Endothelial cell of umbilical vein (primary cell): ENCODE measurements at regions not wholly inside any gene's neighbourhood (a gene's known extent, or its start where the extent isn't known, plus 50 kb on each side); places are given as distances from the start of the nearest gene placed in this dataset.
"Not testable (repeated sequence)": the region's sequence is repeated elsewhere in the genome, so short reads cannot be mapped to it uniquely, and the experiment has no call there.

Source experiments
- BruUV-seq: library from RNA; stranded (reverse); fragments of 400-500 nt; replicated peaks from 2 replicates; lab custom pipeline; 2021; lab: Mats Ljungman, UMichigan
- CTCF ChIA-PET: fragments of 300-600, 350-600 bp; sonication (Branson Sonifier 250); formaldehyde crosslinking; loops from one replicate; lab custom pipeline; 2021; ENCODE audit warnings: antibody characterized with exemption, inconsistent platforms; lab: Charles Lee
- POLR2A ChIA-PET: fragments of 300-600, 350-600 bp; sonication (Branson Sonifier 250); formaldehyde crosslinking; loops from one replicate; lab custom pipeline; 2021; ENCODE audit warnings: antibody characterized with exemption, inconsistent platforms; lab: Charles Lee
- DNase-seq: peaks from one replicate; pipeline ENCODE4 v3.0.0-alpha.2; 2011; ENCODE audit warnings: low read depth, low spot score
- FAIRE-seq: peaks from 2 replicates; lab custom pipeline; 2011; peaks lifted over from hg19 to GRCh38; lab: Jason Lieb, UNC
- H2AFZ ChIP-seq: 2 replicates; pipeline ENCODE4 v1.6.0; 2012; ENCODE audit warnings: low read depth, low read length, control low read depth, inconsistent platforms
- H3K27ac ChIP-seq: 2 replicates; pipeline ENCODE4 v1.5.1; 2011; ENCODE audit warnings: low read depth, mild to moderate bottlenecking, control low read depth, low read length, moderate library complexity; ENCODE audit not compliant: insufficient read depth
- H3K27me3 ChIP-seq, 2 experiments: 2 replicates each; pipeline versions ENCODE4 v1.6.0 to v1.6.1; 2011; ENCODE audit warnings: low read length in 2 of 2, mixed read lengths in 1 of 2; ENCODE audit not compliant: control insufficient read depth in 2 of 2, insufficient read depth in 2 of 2
- H3K36me3 ChIP-seq, 2 experiments: 2 replicates in 1 of 2; 3 replicates in 1 of 2; pipeline ENCODE4 v1.5.1; 2011; ENCODE audit warnings: low read length in 2 of 2, mild to moderate bottlenecking in 1 of 2, moderate library complexity in 1 of 2; ENCODE audit not compliant: control insufficient read depth in 2 of 2, insufficient read depth in 2 of 2; ENCODE audit errors: extremely low read depth in 1 of 2
- H3K4me1 ChIP-seq: 3 replicates; pipeline ENCODE4 v1.5.1; 2011; ENCODE audit warnings: mild to moderate bottlenecking, low read length; ENCODE audit not compliant: control insufficient read depth, insufficient read depth; ENCODE audit errors: extremely low read depth
- H3K4me2 ChIP-seq: 2 replicates; pipeline ENCODE4 v1.6.1; 2011; ENCODE audit warnings: low read length, control low read depth, mixed read lengths; ENCODE audit not compliant: insufficient read depth
- H3K4me3 ChIP-seq, 3 experiments: fragments of 200-600 bp in 1 of 3; sonication (generic), shearing (Covaris generic) in 1 of 3; replicated peaks in 1 of 3; 2 replicates each; pipeline ENCODE4 v1.5.1; 2011 to 2016; ENCODE audit warnings: control low read depth in 3 of 3, low read length in 3 of 3, mild to moderate bottlenecking in 2 of 3, inconsistent platforms in 1 of 3, low read depth in 1 of 3, moderate library complexity in 1 of 3; ENCODE audit not compliant: insufficient read depth in 1 of 3
- H3K79me2 ChIP-seq: 2 replicates; pipeline ENCODE4 v1.6.0; 2012; ENCODE audit warnings: low read length, inconsistent platforms; ENCODE audit not compliant: control insufficient read depth, insufficient read depth
- H3K9ac ChIP-seq: replicated peaks from 2 replicates; pipeline ENCODE3; 2011; ENCODE audit warnings: low read length, control low read depth; ENCODE audit not compliant: insufficient read depth; ENCODE audit errors: extremely low read depth
- H3K9me1 ChIP-seq: replicated peaks from 3 replicates; pipeline ENCODE4 v1.6.0; 2011; ENCODE audit warnings: mild to moderate bottlenecking, low read length; ENCODE audit not compliant: control insufficient read depth, insufficient read depth; ENCODE audit errors: extremely low read depth
- H3K9me3 ChIP-seq: replicated peaks from 2 replicates; pipeline ENCODE4 v1.5.1; 2012; ENCODE audit warnings: low read length, inconsistent platforms; ENCODE audit not compliant: control insufficient read depth, insufficient read depth
- H4K20me1 ChIP-seq: replicated peaks from 2 replicates; pipeline ENCODE3; 2011; ENCODE audit warnings: mild to moderate bottlenecking, low read length; ENCODE audit not compliant: control insufficient read depth, insufficient read depth; ENCODE audit errors: extremely low read depth
- CTCF ChIP-seq, 2 donors: IDR thresholded peaks; 1 replicate in 1 of 2; 2 replicates in 1 of 2; pipeline ENCODE4 v1.5.1; 2011; ENCODE audit warnings: low read length in 2 of 2, mild to moderate bottlenecking in 2 of 2, moderate library complexity in 2 of 2, control low read depth in 1 of 2, inconsistent platforms in 1 of 2, low read depth in 1 of 2; ENCODE audit not compliant: insufficient read depth in 1 of 2; ENCODE audit errors: extremely low read depth in 1 of 2
- EZH2 ChIP-seq: IDR thresholded peaks from 2 replicates; pipeline ENCODE4 v1.6.1; 2012; ENCODE audit warnings: borderline replicate concordance, low read depth, mild to moderate bottlenecking, moderate library complexity, low read length, inconsistent platforms; ENCODE audit not compliant: severe bottlenecking
- FOS ChIP-seq: IDR thresholded peaks from 2 replicates; pipeline ENCODE4 v1.6.1; 2011; ENCODE audit warnings: mild to moderate bottlenecking, low read length, moderate library complexity, borderline replicate concordance; ENCODE audit not compliant: insufficient read depth
- GATA2 ChIP-seq: IDR thresholded peaks from 2 replicates; pipeline ENCODE4 v1.7.0; 2011; ENCODE audit warnings: low read depth, mild to moderate bottlenecking, moderate library complexity, mixed read lengths, low read length; ENCODE audit not compliant: insufficient read length, insufficient read depth
- JUN ChIP-seq: IDR thresholded peaks from 2 replicates; pipeline ENCODE4 v1.6.1; 2011; ENCODE audit warnings: borderline replicate concordance, low read depth; ENCODE audit not compliant: insufficient read length, insufficient read depth
- MAX ChIP-seq: IDR thresholded peaks from 2 replicates; pipeline ENCODE4 v1.6.1; 2011; ENCODE audit not compliant: insufficient read depth, insufficient read length
- MYC ChIP-seq: IDR thresholded peaks from one replicate; pipeline ENCODE4 v1.6.1; 2011; ENCODE audit warnings: mild to moderate bottlenecking, low read depth, low read length
- POLR2A ChIP-seq: IDR thresholded peaks from 2 replicates; pipeline ENCODE4 v1.6.1; 2012; ENCODE audit warnings: low read depth, mild to moderate bottlenecking, control low read depth, low read length
- POLR2AphosphoS5 ChIP-seq: IDR thresholded peaks from 2 replicates; pipeline ENCODE4 v1.6.1; 2012; ENCODE audit warnings: low read depth, mild to moderate bottlenecking, control low read depth, low read length, moderate library complexity; ENCODE audit not compliant: insufficient read depth
- dilution Hi-C: fragments of 300-500 bp; cut with MboI; formaldehyde crosslinking; loops from one replicate; pipeline ENCODE4 v1.15.0; 2019; ENCODE audit warnings: low sequenced_read_pairs; ENCODE audit not compliant: extremely low pct_ligation_motif_present
- intact Hi-C: fragments of 100-400 bp; cut with micrococcal nuclease; formaldehyde crosslinking; loops from one replicate; pipeline ENCODE4 v1.10.0; 2022

- Histone ChIP-seq H2AFZ (no peak overlapping the region), H3K27me3 (no peaks in the 10 kb centered on the region), H3K4me2 (no peak overlapping the region), H3K27ac (no peak overlapping the region), H3K79me2 (no peaks in the 10 kb centered on the region), H3K9me1 (no peaks in the 10 kb centered on the region), H3K4me1 (no peaks in the 10 kb centered on the region), H3K9ac (no peak overlapping the region), H3K4me3 (no peak overlapping the region), H3K36me3 (no peaks in the 10 kb centered on the region), H4K20me1 (no peaks in the 10 kb centered on the region), H3K9me3 (peaks cover 2% of the 10 kb centered on the region)
- dilution Hi-C loops (no loop called here), intact Hi-C loops (no loop called here)
- CTCF ChIA-PET = no interaction called here
- TF ChIP-seq JUN = no peak
- no peak for TF ChIP-seq MYC
- no peak for TF ChIP-seq CTCF (IDR thresholded peaks at IDR 0.05; ENCODE audit: extremely low read depth in 1 of 2, insufficient read depth in 1 of 2, low read depth in 1 of 2, low read length in 2 of 2)
- no peak for TF ChIP-seq GATA2
- no peak for TF ChIP-seq POLR2AphosphoS5
- TF ChIP-seq EZH2 = no peak
- TF ChIP-seq MAX = no peak
- TF ChIP-seq POLR2A = no peak
- TF ChIP-seq FOS = no peak
- FAIRE-seq (no peak), DNase-seq (no peak)
- POLR2A ChIA-PET = no interaction called here
- BruUV-seq = no TSS peak
Observed at GRCh38 chr21:22192766-22193165, 1194.6 kb downstream of the NCAM2 start.

- FAIRE-seq, POLR2A ChIA-PET, BruUV-seq, H3K4me2 ChIP-seq, H3K79me2 ChIP-seq, CTCF ChIA-PET, H4K20me1 ChIP-seq, intact Hi-C loops, DNase-seq, H3K4me1 ChIP-seq, H3K9me3 ChIP-seq, H3K9ac ChIP-seq, H3K4me3 ChIP-seq, H3K36me3 ChIP-seq, H3K27ac ChIP-seq, H3K27me3 ChIP-seq, H2AFZ ChIP-seq, dilution Hi-C loops, H3K9me1 ChIP-seq: not testable (repeated sequence)
Observed at GRCh38 chr21:22194986-22195385, 1196.8 kb downstream of the NCAM2 start.
